Kidney capillary endothelial cell (primary cell): ENCODE measurements at regions not wholly inside any gene's neighbourhood (a gene's known extent, or its start where the extent isn't known, plus 50 kb on each side); places are given as distances from the start of the nearest gene placed in this dataset.
A peak's percentile ranks its signal among the peaks of the same experiment; 100 is the strongest.

Source experiments
- DNase-seq: peaks from one replicate; pipeline ENCODE4 v3.0.0-alpha.2; 2018; ENCODE audit warnings: low spot score

DNA sequence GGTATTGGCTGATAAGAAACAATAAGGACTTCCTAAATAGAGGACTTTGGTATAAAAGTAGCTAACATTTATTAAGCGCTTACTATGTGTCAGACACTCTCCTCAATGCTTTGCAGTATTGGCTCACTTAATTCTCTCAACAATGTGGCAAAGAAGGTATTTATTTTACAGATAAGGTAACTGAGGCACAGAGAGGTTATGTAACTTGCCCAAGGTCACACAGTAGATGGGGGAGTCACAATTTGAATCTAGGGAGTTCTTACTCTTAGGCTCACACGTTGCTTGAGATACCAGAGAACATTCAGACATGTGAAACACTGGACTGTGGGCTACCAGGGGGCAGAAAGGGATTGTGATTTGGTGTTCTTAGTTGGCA is 60.8 kb upstream of the GPR158 start:
- no peak for DNase-seq

DNA sequence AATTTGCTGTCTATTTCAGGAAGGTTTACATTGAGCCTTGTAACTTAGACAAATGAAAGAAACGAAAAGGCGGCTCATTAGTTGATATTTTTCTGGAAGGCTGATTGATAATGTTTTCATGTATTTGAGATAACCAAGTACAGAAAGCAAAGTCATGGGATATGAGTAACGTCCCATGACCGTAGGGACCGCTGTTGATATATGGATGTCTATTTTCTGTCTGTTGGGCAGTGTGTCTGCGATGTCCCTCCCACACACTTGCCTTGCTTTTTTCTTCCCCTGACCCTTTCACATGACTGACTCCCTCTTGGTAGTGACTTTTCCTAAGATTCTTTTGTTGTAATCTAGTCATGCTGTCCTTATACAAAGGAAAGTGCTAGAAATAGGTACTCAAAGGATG is 57.0 kb upstream of the GPR158 start:
- DNase-seq, result peak; percentile 20

DNA sequence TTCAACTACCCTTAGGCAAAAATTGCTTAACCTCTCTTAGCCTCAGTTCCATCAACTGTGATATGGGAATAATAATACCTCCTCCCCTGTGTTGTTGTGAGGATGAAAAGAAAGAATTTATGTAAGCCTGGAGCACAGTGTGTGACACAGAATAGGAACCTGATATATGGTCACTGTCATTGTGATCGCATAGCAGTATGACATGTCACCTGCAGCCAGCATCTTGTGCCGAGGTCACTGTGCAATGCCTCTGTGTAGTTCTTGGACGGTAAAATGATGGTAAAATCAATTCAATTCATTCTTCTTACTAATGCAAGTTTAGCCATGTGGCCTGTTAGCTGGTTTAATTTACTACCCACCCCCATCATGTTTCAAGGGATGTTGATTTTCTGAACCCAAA is 54.6 kb upstream of the GPR158 start:
- DNase-seq, result no peak
